DMS53 treated with DMSO at 0.1 percent for 48 hours (cell line): ENCODE measurements at regions not wholly inside any gene's neighbourhood (a gene's known extent, or its start where the extent isn't known, plus 50 kb on each side); places are given as distances from the start of the nearest gene placed in this dataset.
A peak's percentile ranks its signal among the peaks of the same experiment; 100 is the strongest.

Source experiments
- DNase-seq: peaks from one replicate; lab custom pipeline; 2025; ENCODE audit not compliant: unreplicated experiment; lab: John Stamatoyannopoulos, UW

DNA sequence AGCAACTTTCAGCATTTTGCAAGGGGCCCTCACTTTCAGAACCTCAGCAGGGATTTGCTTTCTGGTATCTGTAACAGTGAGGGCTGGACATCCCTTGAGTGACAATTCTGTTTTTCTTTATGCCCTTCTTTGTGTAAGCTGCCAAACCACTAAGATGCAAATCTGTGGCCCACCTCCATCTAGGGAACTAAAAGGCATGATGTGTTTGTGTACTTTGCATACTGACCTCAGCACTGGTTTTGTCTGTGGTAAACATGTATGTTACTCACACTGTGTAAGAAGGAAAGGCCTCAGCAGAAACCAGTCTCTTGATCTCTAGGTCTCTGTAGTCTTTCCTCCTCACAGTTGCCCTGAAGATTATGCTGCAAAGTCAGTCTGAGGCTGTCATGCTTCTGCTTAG lies 396.6 kb upstream of the DYNLRB2 start:
- DNase-seq = no peak

DNA sequence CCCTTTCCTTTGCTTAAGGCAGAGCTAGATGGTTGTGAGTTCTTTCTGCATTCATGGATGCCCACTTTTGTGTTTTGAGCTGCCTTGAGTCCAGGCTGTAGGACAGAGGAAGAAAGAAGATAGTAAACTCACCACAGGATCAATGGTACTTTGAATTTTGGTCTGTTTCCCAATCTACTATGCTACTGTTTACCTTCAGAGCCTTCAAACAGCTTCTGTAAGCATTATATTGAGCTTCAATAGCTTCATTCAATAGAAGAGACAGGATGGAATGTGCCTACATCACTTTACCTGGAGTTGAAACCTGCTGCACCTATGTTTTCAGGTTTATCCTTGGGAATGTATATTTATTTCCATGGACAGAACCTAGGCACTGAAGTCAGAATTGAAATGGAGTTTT lies 397.9 kb upstream of the DYNLRB2 start:
- DNase-seq = no peak

DNA sequence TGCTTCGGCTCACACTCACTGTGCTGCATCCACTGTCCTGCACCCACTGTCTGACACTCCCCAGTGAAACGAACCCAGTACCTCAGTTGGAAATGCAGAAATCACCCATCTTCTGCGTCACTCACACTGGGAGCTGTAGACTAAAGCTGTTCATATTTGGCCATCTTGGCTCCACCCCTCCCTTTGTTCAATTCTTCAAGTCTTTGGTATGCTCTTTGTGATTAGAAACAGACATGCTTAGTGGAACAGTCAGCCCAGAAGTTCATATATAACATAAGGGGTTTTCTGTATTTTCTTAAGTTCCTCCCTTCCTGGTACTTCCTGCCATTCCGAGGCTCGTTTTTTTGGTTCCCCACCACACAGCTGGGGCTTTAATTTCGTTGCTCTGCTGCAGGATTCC lies 398.5 kb upstream of the DYNLRB2 start:
- DNase-seq = no peak

DNA sequence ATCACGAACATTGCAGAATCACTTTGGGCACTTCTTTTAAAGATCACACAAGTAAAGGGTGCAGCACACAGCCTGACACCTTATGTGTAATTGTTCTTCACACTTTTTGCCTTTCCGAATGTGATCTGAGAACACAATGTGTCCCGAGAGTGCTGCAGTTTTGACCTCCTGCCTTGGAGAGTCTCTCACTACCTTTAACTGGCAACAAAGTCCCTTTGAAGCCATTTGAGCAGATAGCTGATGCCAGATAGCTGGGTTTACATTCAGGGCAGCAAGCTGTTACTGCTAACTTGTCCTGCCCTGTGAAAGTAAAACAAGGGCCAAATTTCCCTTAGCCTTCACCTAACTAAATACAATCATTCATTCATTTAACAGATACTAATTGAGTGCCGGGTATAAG lies 411.0 kb upstream of the DYNLRB2 start:
- no peak for DNase-seq

DNA sequence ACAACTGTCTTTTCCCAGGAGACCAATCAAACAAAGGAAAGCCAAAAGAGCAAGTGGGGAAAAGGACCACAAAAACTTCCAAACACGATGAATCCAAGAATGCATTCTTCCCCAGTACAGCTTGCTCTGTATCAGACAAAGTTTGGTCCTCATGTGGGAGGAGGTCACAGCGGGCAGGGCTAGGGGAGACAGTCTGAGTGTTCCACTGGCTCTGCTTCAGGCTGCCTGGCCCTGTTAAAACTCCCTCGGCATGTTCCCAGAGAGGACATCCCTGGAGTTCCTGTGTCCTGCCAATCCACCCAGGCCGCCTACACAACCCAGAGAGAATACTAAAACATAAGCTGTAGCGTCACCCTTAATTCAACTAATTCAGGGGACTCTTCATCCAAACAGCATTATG lies 415.1 kb upstream of the DYNLRB2 start:
- no peak for DNase-seq

DNA sequence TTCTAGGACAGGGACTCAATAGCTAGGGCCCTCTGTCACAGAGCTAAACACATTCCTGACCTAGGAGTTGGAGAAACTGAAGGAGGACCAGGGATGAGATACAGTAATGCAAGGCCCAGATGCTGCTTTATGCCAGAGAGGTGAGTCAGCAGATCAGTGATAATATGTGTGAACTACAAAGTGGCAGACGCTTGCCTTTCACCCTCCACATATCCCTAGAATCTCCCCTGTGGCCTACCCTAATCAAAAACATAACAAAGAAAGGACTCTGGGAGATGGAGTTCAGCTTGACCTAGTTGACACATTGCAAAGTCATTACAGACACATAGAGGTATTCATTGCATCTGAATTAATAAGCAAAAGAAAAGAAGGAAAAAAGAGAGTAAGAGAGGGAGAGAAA lies 417.6 kb upstream of the DYNLRB2 start:
- no peak for DNase-seq

DNA sequence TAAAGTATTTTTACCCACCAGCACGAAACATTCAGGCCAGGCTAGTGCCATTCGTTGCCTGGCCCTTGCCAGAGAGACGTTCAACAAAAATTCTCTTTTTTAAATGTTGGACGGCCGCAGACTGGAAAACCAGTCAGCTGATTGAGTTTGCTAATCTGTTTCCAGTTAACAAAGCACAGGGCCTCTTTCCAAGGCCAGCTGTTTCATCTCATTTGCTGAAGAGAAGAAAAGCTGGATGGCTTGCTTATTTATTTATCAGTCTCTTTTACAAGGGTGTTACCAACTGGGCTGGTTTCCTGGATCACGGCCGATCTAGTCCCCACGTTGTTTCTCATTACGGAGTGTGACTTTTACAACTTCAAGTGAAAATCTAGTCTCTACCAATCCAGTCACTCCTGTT lies 418.7 kb upstream of the DYNLRB2 start:
- DNase-seq = no peak

DNA sequence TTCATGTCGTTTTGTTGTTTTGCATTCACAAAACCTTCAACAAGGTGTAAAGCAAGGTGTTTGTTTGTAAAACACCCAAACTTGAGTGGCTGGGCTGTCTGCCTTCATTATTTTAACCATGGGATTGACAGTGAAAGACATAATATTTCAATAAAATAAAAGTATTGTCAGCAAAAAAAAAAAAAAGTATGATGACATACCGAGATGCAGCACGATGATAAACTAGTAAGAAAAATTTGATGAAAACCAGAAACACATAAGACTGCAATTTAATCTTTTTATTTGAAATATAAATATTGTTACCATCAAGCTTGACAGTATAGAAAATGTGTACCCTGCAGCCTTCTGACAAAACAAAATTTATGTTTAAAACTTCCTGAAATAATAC lies 419.3 kb upstream of the DYNLRB2 start:
- no peak for DNase-seq

DNA sequence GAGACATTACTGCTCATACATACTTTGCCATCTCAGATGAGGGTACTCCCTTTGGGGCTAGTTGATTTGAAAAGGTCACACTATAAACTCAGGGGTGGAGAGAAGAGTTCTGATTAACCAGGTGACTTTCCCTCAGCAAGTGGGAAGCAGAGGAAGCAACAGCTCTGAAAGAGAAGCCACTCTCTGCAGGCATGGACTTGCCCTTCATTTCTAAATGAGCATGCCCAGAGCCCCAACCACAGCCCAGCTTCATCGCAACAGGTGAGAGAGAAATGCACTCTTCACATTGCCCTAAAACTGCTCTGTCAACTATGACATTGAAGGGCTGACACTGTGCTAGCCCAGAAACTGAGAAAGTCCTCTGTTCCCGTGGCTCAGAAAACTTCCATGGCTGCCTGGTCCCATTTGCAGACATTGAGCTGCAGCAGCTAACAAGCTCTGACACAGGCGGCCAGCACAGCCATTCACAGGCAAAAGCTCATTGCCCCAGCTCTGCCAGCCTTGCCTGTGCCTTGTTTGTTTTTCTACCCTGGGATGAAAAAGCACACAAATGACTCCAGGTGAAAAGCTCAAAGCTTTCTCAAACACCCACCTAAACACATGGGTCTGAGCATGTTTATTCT lies 419.8 kb upstream of the DYNLRB2 start:
- DNase-seq = peak; percentile 30

DNA sequence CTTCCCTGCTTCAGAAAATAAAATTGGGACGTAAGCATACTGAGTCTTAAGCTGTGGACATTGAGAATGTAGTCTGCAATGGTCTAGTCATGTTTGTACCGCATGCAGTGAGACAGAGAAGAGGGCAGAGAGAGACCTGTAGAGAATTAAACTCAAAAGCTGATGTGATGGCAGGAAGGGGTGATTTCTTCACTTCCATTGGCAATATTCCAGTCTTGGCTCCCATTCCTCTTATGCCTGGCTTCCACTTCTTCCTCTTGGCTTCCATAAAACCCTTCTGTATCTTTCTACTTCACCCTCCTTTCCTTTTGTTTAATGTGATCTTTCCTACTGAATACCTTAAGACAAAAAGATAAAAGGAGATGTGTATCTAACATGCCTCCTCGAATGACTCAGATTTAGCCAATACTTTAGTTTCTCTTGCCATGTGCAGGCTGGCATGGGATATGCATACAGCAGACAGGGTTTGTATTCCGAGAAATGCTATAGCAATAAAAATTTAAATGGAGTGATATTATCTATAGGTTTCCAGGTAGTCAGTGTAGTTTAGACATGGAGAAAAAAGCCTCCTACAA lies 423.1 kb upstream of the DYNLRB2 start:
- no peak for DNase-seq

DNA sequence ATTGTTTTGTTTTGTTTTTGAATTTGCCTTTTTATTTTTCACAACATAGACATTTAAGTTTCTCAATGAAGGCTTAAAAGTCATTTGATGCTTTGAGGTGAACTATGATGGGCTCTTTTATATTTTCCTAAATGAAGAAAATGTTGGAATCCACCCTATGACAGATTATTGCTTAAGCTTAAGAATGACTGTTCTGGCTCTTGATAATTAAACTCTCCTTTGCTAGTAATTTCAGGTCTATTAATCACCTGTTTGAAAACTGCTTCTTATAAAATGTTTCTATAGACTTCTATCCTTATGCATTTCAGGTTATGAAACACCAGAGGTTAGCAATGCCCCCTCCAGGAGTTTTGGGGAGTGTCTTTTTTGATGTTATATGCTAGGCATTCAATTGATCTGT lies 424.1 kb upstream of the DYNLRB2 start:
- DNase-seq = no peak

DNA sequence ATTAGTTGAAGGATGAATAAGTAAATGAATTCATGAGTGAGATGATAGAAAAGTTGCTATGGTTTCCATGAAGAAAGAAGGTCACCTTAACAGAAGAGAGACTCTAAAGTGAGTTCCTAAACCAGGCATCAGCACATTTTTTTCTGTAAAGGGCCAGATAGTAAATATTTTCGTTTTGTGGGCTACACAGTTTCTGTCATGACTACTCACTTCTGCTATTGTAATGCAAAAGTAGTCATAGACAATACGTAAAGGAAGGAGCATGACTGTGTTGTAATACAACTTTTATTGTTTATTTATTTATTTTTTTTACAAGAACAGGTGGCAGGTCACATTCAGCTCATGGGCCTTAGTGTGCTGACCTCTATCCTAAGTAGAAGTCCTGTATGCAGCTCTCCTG lies 426.1 kb upstream of the DYNLRB2 start:
- DNase-seq = no peak

DNA sequence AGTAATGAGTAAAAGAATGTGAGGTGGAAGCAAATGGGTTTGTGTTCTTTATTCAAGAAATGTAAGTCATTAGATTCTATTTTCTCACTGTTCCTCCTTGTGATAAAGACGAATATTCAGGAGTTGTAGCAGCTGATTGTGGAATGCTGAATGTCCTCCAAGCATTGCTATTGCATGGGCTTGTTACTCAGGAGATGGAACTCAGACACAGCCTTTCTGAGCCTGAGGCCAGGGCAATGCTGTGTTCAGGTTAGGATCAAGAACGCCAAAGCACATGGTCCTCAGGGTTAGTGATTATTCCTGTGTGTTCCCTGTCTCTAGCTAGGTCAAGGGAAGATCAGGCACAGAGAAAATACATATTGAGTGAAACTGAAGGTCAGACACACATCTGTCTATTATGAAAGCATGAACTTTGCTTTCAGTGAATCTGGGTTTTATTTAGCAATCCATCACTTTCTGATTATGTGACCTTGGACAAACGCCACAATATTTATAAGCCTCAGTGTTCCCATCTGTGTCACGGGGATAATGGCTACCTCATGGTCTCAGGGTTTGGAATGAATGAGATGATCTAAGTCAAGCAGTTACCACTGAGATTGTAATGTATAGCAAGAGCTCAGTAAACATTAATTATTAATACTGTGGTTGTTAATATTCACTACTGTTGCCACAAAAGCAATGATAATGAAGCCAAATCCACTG lies 426.8 kb upstream of the DYNLRB2 start:
- DNase-seq = no peak

DNA sequence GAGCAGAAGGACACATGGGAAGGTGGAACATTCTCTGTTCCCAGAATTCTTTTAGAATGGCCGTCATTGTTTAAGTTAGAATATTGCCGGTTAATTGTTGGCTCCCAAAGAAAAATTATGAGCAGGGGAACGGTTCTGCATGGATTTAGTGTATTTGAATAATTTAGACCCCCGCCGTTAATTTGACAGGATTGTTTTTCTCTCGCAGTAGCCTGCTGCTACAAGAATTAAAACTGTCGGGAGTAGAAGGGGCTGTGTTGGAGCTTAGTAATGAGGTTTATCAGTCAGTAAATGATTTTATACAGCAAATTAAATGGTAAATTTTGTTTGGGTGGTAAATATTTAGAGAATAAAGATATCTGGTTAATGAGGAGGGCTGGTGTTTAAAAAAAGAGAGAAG lies 431.2 kb upstream of the DYNLRB2 start:
- DNase-seq = no peak

DNA sequence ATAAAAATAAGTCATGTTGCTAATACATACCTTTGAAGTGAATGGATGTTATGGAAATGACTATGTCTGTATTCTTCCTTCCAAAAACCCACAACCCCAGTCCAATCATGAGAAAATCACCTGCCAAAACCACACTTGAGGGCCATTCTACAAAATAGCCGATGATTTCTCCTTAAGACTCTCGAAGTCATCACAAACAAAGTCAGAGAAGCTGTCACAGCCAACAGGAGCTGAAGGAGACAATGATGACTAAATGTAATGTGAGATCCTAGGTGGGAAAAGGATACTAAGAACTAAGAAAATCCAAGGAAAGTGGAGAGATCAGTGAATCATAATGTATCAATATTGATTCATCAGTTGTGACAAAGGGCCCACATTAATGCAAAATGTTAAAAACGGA lies 432.9 kb upstream of the DYNLRB2 start:
- no peak for DNase-seq

DNA sequence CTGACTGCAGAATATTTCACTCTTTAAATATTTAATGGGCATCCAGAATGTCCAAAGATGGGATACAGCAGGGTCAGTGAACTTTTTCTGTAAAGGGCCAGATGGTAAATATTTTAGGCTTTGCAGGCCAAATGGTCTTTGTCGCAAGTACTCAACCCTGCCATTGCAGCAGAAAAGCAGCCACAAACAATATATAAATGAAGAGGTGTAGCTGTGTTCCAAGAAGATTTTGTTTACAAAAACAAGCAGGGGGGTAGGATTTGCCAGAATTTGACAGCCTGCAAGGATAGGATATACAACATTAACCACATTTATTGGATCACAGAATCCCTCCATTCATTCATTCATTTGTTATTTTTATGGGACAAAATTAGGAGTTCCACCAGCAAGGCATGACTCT lies 435.0 kb upstream of the DYNLRB2 start:
- no peak for DNase-seq

DNA sequence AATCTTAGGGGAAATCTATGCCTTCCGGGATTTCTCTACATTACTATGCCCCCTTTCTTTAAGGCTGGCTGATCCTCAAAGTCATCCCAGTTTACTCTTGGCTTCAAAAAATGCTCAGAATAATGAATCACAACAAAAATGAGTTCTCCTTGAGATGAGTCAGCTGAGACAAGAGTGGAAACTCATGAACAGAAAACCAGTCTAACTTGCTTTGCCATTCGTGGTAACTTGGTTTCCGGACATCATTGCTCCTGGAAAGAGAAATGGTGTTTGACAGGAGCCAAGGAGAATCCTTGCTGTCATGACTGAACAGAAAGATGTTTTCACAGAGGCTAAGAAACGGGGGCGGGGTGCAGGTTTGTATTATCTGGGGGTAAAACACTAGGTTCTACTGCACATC lies 435.6 kb upstream of the DYNLRB2 start:
- peak; percentile 68 for DNase-seq

DNA sequence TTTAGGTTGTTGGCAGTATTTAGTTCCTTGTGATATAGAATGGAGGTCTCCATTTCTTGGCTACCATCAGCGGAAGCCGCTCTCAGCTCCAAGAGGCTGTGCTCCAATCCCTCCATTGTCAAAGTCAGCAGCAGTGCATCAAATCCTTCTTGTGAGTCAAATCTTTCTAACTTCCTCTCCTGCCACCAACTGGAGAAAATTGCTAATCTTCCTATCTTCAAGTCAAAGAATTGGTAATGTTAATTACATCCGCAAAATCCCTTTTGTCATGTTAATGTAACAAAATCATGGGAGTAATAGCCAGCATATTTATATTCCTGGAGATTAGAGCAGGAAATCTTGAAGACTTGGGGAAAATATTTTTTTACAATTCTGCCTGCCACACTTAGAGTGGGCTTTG lies 436.4 kb upstream of the DYNLRB2 start:
- no peak for DNase-seq

DNA sequence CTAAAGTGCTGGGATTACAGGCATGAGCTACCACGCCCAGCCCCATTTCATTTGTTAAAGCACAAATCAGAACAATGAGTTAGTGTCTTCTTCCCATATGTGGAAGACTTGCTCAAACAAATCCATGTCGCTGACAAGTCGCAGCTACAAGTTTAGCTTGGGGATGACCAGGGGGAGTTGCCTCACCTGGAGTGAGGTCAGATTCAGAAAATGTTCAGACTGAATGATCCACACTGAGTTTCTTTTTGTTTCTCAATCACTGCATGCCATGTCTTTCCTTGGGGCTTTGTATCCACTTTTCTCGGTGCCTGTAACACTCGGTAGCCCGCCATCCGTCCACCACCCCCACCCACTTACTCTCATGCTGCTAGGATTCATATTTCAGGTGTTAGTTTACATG lies 437.3 kb upstream of the DYNLRB2 start:
- no peak for DNase-seq

DNA sequence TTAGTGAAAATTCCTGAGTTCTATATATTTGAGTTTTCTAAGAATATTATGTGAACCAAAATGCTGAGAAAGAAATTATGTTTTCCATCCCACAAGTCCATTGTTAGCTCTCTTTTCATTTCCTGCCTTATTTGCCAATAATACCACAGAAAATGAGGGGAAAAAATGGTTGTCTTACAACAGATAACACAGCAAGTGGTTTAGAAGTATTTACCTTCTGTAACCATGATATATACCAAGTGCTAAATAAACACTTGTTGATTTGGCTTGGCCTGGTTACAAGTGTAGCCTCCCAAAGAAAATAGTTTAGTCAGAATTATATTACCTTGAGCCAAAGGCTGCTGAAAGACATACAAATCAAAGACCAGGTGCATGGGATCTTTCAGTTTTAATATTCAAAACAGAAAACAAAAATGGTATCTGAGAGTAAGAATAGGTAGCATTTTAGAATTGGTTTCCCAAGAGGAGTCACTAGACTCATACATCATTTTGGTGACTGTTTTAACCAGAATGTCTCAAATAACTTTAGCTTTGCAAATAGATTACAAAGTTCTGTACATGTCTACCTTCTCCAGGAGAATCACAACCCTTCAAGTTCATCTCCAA lies 439.8 kb upstream of the DYNLRB2 start:
- peak; percentile 80 for DNase-seq

DNA sequence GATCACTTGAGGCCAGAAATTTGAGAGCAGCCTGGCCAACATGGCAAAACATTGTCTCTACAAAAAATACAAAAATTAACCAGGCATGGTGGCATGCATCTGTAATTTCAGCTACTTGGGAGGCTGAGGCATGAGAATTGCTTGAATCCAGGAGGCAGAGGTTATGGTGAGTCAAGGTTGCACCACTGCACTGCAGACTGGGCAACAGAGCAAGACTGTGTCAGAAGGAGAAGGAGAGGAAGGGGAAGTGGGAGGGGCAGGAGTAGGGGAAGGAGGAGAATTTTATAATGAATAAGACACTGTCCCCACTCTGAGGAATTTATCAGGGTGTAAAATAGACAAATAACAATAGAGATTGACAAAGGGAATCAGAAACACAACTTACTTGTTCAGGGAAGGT lies 440.6 kb upstream of the DYNLRB2 start:
- DNase-seq = no peak

DNA sequence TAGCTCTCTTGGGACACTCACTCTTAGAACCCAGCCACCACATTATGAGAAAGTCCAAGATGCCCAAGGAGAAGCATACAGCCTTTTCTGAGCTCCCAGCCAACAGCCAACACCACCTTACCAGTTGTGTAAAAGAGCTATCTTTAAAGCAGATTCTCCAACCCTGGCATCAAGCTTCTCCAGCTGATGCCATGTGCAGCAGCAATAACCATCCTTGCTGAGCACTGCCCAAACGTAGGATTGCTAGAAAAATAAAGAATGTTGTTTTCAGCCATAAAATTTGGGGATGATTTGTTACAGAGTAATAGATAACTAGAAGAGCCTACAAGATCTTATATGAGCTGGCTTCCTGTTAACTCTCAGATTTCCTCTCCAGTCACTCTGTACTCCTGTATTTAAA lies 443.7 kb upstream of the DYNLRB2 start:
- no peak for DNase-seq
